ENCODE measurements at regions not wholly inside any gene's neighbourhood (a gene's known extent, or its start where the extent isn't known, plus 50 kb on each side); places are given as distances from the start of the nearest gene placed in this dataset.

- H3K27ac ChIP-seq, result no peak overlapping the region
- TF ChIP-seq, protein P1, sequence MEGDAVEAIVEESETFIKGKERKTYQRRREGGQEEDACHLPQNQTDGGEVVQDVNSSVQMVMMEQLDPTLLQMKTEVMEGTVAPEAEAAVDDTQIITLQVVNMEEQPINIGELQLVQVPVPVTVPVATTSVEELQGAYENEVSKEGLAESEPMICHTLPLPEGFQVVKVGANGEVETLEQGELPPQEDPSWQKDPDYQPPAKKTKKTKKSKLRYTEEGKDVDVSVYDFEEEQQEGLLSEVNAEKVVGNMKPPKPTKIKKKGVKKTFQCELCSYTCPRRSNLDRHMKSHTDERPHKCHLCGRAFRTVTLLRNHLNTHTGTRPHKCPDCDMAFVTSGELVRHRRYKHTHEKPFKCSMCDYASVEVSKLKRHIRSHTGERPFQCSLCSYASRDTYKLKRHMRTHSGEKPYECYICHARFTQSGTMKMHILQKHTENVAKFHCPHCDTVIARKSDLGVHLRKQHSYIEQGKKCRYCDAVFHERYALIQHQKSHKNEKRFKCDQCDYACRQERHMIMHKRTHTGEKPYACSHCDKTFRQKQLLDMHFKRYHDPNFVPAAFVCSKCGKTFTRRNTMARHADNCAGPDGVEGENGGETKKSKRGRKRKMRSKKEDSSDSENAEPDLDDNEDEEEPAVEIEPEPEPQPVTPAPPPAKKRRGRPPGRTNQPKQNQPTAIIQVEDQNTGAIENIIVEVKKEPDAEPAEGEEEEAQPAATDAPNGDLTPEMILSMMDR (conservative IDR thresholded peaks at IDR 0.05), result no peak
Observed at GRCh38 chr12:130075497-130076076, 86.7 kb upstream of the FZD10 start.

DNA sequence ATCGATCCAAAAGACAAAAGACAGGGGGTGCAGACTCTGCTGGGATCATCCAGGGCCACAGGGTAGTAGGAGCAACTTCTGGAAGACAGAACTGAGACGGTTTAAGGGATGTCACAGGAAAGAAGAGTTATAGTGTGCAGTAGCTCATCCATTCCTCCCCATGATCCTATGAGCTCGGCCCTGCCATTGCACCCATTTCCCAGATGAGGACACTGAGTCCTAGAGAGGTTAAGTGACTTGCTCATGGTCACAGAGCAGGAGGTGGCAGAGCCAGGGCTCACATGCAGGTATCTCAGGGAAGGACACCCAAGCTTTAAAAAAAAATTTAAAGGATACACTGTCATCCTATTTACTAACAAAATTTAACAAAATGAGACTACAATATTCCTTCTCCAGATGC is 86.1 kb upstream of the FZD10 start:
- no peak overlapping the region for H3K27ac ChIP-seq
- TF ChIP-seq, protein P1 (conservative IDR thresholded peaks at IDR 0.05), result no peak

- TF ChIP-seq, protein P1 (conservative IDR thresholded peaks at IDR 0.05), result no peak
Observed at GRCh38 chr12:130076752-130077151, 85.5 kb upstream of the FZD10 start.

DNA sequence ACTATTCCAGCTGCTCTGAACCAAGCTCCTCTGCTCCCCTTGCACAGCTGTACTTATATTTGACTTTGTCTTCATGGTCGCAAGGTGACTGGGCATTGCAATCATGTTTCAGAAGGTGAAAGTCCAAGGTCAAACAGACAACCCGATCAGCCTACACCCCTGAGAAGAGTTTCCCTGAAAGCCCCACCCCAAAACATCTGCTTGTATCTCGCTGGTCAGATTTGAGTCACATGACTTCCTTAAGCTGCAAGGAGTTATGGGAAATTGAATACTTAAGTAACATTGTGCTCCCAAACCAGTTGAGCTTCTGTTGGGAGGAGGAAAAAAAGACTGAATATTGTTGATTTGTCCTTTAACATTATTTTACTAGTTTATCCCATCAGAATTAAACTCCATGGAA is 83.4 kb upstream of the FZD10 start:
- no peak overlapping the region; the same call in 1 of the 2 replicates for H3K27ac ChIP-seq
- TF ChIP-seq, protein P1 (conservative IDR thresholded peaks at IDR 0.05), result no peak

More at GRCh38 chr12:130076752-130077151, 85.5 kb upstream of the FZD10 start:
- no peak overlapping the region for H3K27ac ChIP-seq

- H3K27ac ChIP-seq, result peak overlapping the region; percentile 42
Observed at GRCh38 chr12:130079279-130079678, 83.0 kb upstream of the FZD10 start.

DNA sequence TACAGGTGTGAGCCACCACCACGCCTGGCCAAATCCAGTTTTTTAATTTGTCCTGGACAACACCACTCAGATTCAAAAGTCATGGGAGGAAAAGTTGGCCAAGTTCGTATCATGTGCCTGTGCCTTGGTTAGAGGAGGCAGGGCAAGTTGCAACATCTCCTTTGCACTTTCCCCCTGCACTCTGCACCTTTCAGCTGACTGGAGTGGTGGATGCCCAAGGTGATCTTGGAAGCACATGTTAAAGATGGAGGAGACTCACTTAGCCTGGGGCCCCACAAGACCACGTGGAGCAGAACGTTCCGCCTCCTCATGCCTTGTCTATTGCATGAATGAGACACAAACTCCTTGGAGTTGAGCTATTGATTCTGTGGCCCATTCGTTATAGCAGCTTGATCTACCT is 82.1 kb upstream of the FZD10 start:
- TF ChIP-seq, protein P1 (conservative IDR thresholded peaks at IDR 0.05), result no peak
- peak overlapping the region; percentile 42; the same call in 1 of the 2 replicates for H3K27ac ChIP-seq

More at GRCh38 chr12:130079279-130079678, 83.0 kb upstream of the FZD10 start:
- TF ChIP-seq, protein P1 (conservative IDR thresholded peaks at IDR 0.05), result no peak

GRCh38 chr12:130081117-130081805 is 81.0 kb upstream of the FZD10 start:
- no peak overlapping the region for H3K27ac ChIP-seq
- TF ChIP-seq, protein P1 (conservative IDR thresholded peaks at IDR 0.05), result no peak

All from VCaP (cell line).